ENCODE measurements at regions not wholly inside any gene's neighbourhood (a gene's known extent, or its start where the extent isn't known, plus 50 kb on each side); places are given as distances from the start of the nearest gene placed in this dataset.

DNA sequence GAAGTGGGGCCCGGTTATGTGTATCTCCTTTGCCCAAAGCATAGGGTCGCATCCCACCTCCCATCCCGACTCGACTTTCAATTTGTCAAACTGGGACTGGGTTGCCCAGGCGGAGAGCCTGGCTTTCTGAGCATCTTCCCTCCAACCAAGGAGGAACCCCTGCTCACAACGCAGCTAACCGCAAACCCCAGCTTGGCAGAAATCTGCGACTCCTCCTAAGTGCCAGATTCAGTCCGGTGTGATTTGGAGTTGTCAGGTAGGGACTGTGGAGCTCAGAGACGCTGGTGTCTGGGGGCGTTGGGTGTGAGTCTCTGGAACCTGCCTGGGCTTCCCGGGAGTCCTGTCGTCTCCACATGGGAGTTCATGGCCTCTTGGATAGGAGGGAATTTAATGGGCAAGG, 1126.7 kb downstream of the AACS start:
- Histone ChIP-seq H3K36me3 (ENCODE audit: insufficient read depth, low read length) (no peaks in the 10 kb centered on the region), H4K20me1 (ENCODE audit: insufficient read depth, low read length) (no peaks in the 10 kb centered on the region), H2AFZ (ENCODE audit: low read length) (no peak overlapping the region), H3K4me1 (ENCODE audit: insufficient read depth, low read length, poor library complexity, severe bottlenecking) (peaks cover 7% of the 10 kb centered on the region), H3K9me2 (ENCODE audit: insufficient read depth, low read length) (no peaks in the 10 kb centered on the region), H3K4me3 (ENCODE audit: low read depth, low read length, poor library complexity, severe bottlenecking) (no peak overlapping the region), H3K4me2 (ENCODE audit: low read length) (no peak overlapping the region), H3K27ac (ENCODE audit: low read depth, low read length, poor library complexity, severe bottlenecking) (no peak overlapping the region), H3K9me3 (ENCODE audit: low read length) (no peaks in the 10 kb centered on the region), H3K79me2 (ENCODE audit: insufficient read depth, low read depth, low read length) (no peaks in the 10 kb centered on the region)
- no peak for DNase-seq (ENCODE audit: low spot score)
- ChIA-PET CTCF (ENCODE audit: unreplicated experiment) (no interaction called here), POLR2A (no interaction called here)
- BruUV-seq (replicated peaks), result no TSS peak
- intact Hi-C loops (cut with micrococcal nuclease; ENCODE audit: unreplicated experiment), result no loop called here
- TF ChIP-seq EZH2phosphoT487 (IDR thresholded peaks at IDR 0.05; ENCODE audit: borderline replicate concordance, low read depth, low read length), result no peak
- TF ChIP-seq, protein P1, sequence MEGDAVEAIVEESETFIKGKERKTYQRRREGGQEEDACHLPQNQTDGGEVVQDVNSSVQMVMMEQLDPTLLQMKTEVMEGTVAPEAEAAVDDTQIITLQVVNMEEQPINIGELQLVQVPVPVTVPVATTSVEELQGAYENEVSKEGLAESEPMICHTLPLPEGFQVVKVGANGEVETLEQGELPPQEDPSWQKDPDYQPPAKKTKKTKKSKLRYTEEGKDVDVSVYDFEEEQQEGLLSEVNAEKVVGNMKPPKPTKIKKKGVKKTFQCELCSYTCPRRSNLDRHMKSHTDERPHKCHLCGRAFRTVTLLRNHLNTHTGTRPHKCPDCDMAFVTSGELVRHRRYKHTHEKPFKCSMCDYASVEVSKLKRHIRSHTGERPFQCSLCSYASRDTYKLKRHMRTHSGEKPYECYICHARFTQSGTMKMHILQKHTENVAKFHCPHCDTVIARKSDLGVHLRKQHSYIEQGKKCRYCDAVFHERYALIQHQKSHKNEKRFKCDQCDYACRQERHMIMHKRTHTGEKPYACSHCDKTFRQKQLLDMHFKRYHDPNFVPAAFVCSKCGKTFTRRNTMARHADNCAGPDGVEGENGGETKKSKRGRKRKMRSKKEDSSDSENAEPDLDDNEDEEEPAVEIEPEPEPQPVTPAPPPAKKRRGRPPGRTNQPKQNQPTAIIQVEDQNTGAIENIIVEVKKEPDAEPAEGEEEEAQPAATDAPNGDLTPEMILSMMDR (conservative IDR thresholded peaks at IDR 0.05; ENCODE audit: low read length), result no peak

DNA sequence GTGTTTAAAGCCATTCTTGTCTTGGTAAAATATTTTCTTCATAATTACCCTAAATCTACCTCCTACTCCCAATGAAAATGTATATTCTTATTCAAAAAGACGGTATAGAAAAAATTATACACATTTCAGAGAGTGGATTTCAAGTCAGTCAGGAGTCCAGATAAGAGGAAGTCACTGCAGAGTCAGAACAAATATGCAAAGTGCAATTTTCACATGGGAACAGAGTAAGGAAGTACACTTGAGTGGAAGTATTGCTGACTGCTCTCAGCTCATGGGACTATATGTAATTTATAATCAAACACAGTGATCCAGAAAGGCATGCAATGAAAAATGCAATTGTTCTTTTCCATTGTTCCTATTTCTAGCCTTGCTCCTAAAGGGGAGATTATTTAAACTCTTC, 1128.0 kb downstream of the AACS start:
- Histone ChIP-seq H3K36me3 (ENCODE audit: insufficient read depth, low read length) (no peaks in the 10 kb centered on the region), H4K20me1 (ENCODE audit: insufficient read depth, low read length) (no peaks in the 10 kb centered on the region), H3K9me2 (ENCODE audit: insufficient read depth, low read length) (no peaks in the 10 kb centered on the region), H3K4me3 (ENCODE audit: low read depth, low read length, poor library complexity, severe bottlenecking) (no peak overlapping the region), H2AFZ (ENCODE audit: low read length) (peak overlapping the region; percentile 36; the same call in 1 of the 2 replicates), H3K79me2 (ENCODE audit: insufficient read depth, low read depth, low read length) (no peaks in the 10 kb centered on the region), H3K9me3 (ENCODE audit: low read length) (no peaks in the 10 kb centered on the region), H3K4me2 (ENCODE audit: low read length) (peak overlapping the region; percentile 16; the same call in 1 of the 2 replicates), H3K27ac (ENCODE audit: low read depth, low read length, poor library complexity, severe bottlenecking) (no peak overlapping the region), H3K4me1 (ENCODE audit: insufficient read depth, low read length, poor library complexity, severe bottlenecking) (peaks cover 7% of the 10 kb centered on the region)
- ChIA-PET POLR2A (interaction anchor here (0.7 kb wide), 1 partner anchor 427 kb away, joined by 3 read pairs; no protein-coding TSS in a partner anchor), CTCF (ENCODE audit: unreplicated experiment) (no interaction called here)
- peak; percentile 11 for DNase-seq (ENCODE audit: low spot score)
- TF ChIP-seq, protein P1 (conservative IDR thresholded peaks at IDR 0.05; ENCODE audit: low read length), result no peak
- TF ChIP-seq EZH2phosphoT487 (IDR thresholded peaks at IDR 0.05; ENCODE audit: borderline replicate concordance, low read depth, low read length), result no peak
- no TSS peak for BruUV-seq (replicated peaks)
- intact Hi-C loops (cut with micrococcal nuclease; ENCODE audit: unreplicated experiment), result no loop called here

DNA sequence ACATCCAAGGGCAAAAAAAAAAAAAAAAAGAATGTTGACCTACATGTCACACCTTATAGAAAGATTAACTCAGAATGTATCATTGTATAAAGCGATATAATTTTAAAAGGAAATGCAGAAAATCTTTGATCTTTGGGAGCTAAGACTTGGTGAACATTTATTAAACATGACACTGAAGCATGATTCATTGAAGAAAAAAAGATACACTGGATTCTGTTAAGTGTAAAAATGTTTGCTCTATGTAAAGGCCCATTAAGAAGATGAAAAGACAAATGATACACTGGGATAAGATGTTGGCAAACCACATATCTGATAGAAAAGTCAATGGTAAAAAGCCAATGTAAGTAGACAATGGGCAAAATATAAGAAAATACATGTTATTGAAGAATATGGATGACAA, 1131.0 kb downstream of the AACS start:
- no peak overlapping the region for H3K27ac ChIP-seq (ENCODE audit: low read depth, low read length, poor library complexity, severe bottlenecking)
- no peak overlapping the region for H2AFZ ChIP-seq (ENCODE audit: low read length)
- H3K4me2 ChIP-seq (ENCODE audit: low read length), result no peak overlapping the region
- no peak for TF ChIP-seq EZH2phosphoT487 (IDR thresholded peaks at IDR 0.05; ENCODE audit: borderline replicate concordance, low read depth, low read length)
- TF ChIP-seq, protein P1 (conservative IDR thresholded peaks at IDR 0.05; ENCODE audit: low read length), result no peak
- BruUV-seq (replicated peaks), result no TSS peak
- no peaks in the 10 kb centered on the region for H3K79me2 ChIP-seq (ENCODE audit: insufficient read depth, low read depth, low read length)
- peaks cover 7% of the 10 kb centered on the region for H3K4me1 ChIP-seq (ENCODE audit: insufficient read depth, low read length, poor library complexity, severe bottlenecking)
- DNase-seq (ENCODE audit: low spot score), result no peak
- H4K20me1 ChIP-seq (ENCODE audit: insufficient read depth, low read length), result no peaks in the 10 kb centered on the region
- intact Hi-C loops (cut with micrococcal nuclease; ENCODE audit: unreplicated experiment), result no loop called here
- H3K9me2 ChIP-seq (ENCODE audit: insufficient read depth, low read length), result no peaks in the 10 kb centered on the region
- ChIA-PET CTCF (ENCODE audit: unreplicated experiment) (no interaction called here), POLR2A (interaction anchor here (0.7 kb wide), 1 partner anchor 430 kb away, joined by 3 read pairs; no protein-coding TSS in a partner anchor)
- no peak overlapping the region for H3K4me3 ChIP-seq (ENCODE audit: low read depth, low read length, poor library complexity, severe bottlenecking)
- no peaks in the 10 kb centered on the region for H3K9me3 ChIP-seq (ENCODE audit: low read length)
- H3K36me3 ChIP-seq (ENCODE audit: insufficient read depth, low read length), result no peaks in the 10 kb centered on the region
